MM.1S (cell line): ENCODE measurements at regions not wholly inside any gene's neighbourhood (a gene's known extent, or its start where the extent isn't known, plus 50 kb on each side); places are given as distances from the start of the nearest gene placed in this dataset.

Experiments
- DNase-seq: peaks from one replicate; pipeline ENCODE4 v3.0.0-alpha.2; 2015
- H2AFZ ChIP-seq: fragments of 300-600 bp; sonication (generic); 2 replicates; pipeline ENCODE4 v1.6.0; 2016; ENCODE audit warnings: antibody characterized with exemption, low read length
- H3F3A ChIP-seq: fragments of 300-600 bp; sonication (generic); 2 replicates; pipeline ENCODE4 v1.6.1; 2016; ENCODE audit warnings: mild to moderate bottlenecking, antibody characterized with exemption, low read length, moderate library complexity, mixed read lengths; ENCODE audit not compliant: insufficient read depth
- H3K27ac ChIP-seq: fragments of 300-600 bp; sonication (generic); 2 replicates; pipeline ENCODE4 v1.5.1; 2016; ENCODE audit warnings: mild to moderate bottlenecking, low read length
- H3K27me3 ChIP-seq: fragments of 300-600 bp; sonication (generic); replicated peaks from 2 replicates; pipeline ENCODE4 v1.6.0; 2016; ENCODE audit warnings: low read length; ENCODE audit not compliant: insufficient read depth
- H3K36me3 ChIP-seq: fragments of 300-600 bp; sonication (generic); replicated peaks from 2 replicates; pipeline ENCODE4 v1.6.1; 2016; ENCODE audit warnings: mild to moderate bottlenecking, low read length, mixed read lengths; ENCODE audit not compliant: insufficient read depth
- H3K4me1 ChIP-seq: fragments of 300-600 bp; sonication (generic); 2 replicates; pipeline ENCODE4 v1.6.1; 2016; ENCODE audit warnings: low read length, mixed read lengths
- H3K4me2 ChIP-seq: fragments of 300-600 bp; sonication (generic); 2 replicates; pipeline ENCODE4 v1.6.0; 2016; ENCODE audit warnings: low read depth, low read length
- H3K4me3 ChIP-seq: fragments of 300-600 bp; sonication (generic); 2 replicates; pipeline ENCODE4 v1.5.1; 2016; ENCODE audit warnings: low read length, mixed read lengths
- H3K79me2 ChIP-seq: fragments of 300-600 bp; sonication (generic); 2 replicates; pipeline ENCODE4 v1.6.1; 2016; ENCODE audit warnings: mixed run types, low read length, mixed read lengths
- H3K9ac ChIP-seq: fragments of 300-600 bp; sonication (generic); 2 replicates; pipeline ENCODE4 v1.6.1; 2016; ENCODE audit warnings: low read length, mixed read lengths
- H3K9me2 ChIP-seq: fragments of 300-600 bp; sonication (generic); replicated peaks from 2 replicates; pipeline ENCODE4 v1.6.1; 2016; ENCODE audit warnings: mild to moderate bottlenecking, low read length, mixed read lengths; ENCODE audit not compliant: insufficient read depth
- H3K9me3 ChIP-seq: fragments of 300-600 bp; sonication (generic); replicated peaks from 2 replicates; pipeline ENCODE4 v1.6.1; 2016; ENCODE audit warnings: mild to moderate bottlenecking, low read length, mixed read lengths; ENCODE audit not compliant: insufficient read depth
- H4K20me1 ChIP-seq: fragments of 300-600 bp; sonication (generic); 2 replicates; pipeline ENCODE4 v1.6.1; 2016; ENCODE audit warnings: mild to moderate bottlenecking, low read length, moderate library complexity, mixed read lengths; ENCODE audit not compliant: insufficient read depth
- EZH2 ChIP-seq: fragments of 300-600 bp; sonication (generic); optimal IDR thresholded peaks from 2 replicates; pipeline ENCODE3; 2017; ENCODE audit warnings: low read depth, mild to moderate bottlenecking, antibody characterized with exemption, low read length, mixed read lengths
- EZH2phosphoT487 ChIP-seq: fragments of 300-600 bp; sonication (generic); IDR thresholded peaks from 2 replicates; pipeline ENCODE4 v1.6.1; 2018; ENCODE audit warnings: antibody characterized with exemption, low read length
- TF ChIP-seq, protein P1 (sequence below): fragments of 300-600 bp; sonication (generic); IDR thresholded peaks from 2 replicates; pipeline ENCODE4 v1.5.1; 2016; ENCODE audit warnings: antibody characterized with exemption, low read length, mixed read lengths

DNA sequence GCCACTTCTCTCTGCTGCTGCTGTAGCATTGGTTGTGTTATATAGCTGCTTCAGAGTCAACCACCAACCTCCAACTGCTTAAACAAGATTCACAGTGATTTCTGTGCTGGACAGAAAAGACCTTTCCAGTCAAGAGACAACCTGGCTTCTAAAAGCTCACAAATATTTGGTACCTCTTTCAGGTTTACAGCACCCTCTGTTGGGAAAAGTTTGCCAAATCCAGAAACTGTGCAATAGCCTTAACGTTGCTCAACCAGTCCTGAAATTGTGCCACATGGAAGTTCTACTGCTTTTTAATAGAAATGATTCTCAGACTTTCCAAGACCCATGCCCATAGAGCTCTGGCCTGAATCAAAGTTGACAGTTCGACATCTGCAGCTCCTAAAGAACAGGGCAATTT is 842.1 kb upstream of the HTR2C start:
- peak overlapping the region; percentile 64; the same call in 1 of the 2 replicates for H3K27ac ChIP-seq
- peak; percentile 68 for DNase-seq

DNA sequence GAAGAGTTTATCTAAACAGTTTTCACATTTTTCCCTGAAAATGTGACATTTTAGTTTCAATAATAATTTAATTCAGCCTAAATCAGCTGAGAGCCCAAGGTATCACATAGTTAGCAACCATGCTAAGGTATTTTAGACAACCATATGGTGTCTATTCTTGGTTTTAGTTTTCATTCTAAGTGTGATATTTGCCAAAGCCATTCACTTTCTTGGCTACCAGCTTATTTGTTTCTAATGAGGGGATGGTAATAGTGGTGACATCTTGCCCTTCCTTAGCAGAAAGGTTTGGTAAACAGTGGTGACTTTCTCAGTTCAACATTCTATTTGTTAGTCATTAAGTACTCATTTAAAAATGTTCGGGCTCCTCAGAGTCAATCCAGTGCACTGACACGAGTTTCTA is 854.9 kb upstream of the HTR2C start:
- no peak overlapping the region for H3K9ac ChIP-seq
- no peak overlapping the region for H3K4me3 ChIP-seq
- H3K9me3 ChIP-seq, result no peaks in the 10 kb centered on the region
- H3K27ac ChIP-seq, result no peak overlapping the region
- no peaks in the 10 kb centered on the region for H3F3A ChIP-seq
- H3K4me1 ChIP-seq, result no peaks in the 10 kb centered on the region
- H3K4me2 ChIP-seq, result no peak overlapping the region
- H2AFZ ChIP-seq, result no peak overlapping the region
- H4K20me1 ChIP-seq, result no peaks in the 10 kb centered on the region
- no peaks in the 10 kb centered on the region for H3K27me3 ChIP-seq
- DNase-seq, result no peak
- TF ChIP-seq, protein P1, sequence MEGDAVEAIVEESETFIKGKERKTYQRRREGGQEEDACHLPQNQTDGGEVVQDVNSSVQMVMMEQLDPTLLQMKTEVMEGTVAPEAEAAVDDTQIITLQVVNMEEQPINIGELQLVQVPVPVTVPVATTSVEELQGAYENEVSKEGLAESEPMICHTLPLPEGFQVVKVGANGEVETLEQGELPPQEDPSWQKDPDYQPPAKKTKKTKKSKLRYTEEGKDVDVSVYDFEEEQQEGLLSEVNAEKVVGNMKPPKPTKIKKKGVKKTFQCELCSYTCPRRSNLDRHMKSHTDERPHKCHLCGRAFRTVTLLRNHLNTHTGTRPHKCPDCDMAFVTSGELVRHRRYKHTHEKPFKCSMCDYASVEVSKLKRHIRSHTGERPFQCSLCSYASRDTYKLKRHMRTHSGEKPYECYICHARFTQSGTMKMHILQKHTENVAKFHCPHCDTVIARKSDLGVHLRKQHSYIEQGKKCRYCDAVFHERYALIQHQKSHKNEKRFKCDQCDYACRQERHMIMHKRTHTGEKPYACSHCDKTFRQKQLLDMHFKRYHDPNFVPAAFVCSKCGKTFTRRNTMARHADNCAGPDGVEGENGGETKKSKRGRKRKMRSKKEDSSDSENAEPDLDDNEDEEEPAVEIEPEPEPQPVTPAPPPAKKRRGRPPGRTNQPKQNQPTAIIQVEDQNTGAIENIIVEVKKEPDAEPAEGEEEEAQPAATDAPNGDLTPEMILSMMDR, result no peak
- no peak for TF ChIP-seq EZH2
- TF ChIP-seq EZH2phosphoT487, result no peak
- no peaks in the 10 kb centered on the region for H3K36me3 ChIP-seq
- no peaks in the 10 kb centered on the region for H3K9me2 ChIP-seq
- no peaks in the 10 kb centered on the region for H3K79me2 ChIP-seq

More for the DNA sequence above, 842.1 kb upstream of the HTR2C start:
- Histone ChIP-seq H3K4me3 (no peak overlapping the region), H3K4me1 (peaks cover 45% of the 10 kb centered on the region), H3K9ac (0 out of 2 replicates have a peak overlapping the region, but pooled peaks have one; percentile 11), H3K4me2 (peak overlapping the region; percentile 38; the same call in 1 of the 2 replicates), H3K9me3 (no peaks in the 10 kb centered on the region), H3K36me3 (no peaks in the 10 kb centered on the region), H2AFZ (no peak overlapping the region), H3K9me2 (no peaks in the 10 kb centered on the region), H3K79me2 (no peaks in the 10 kb centered on the region), H3K27me3 (no peaks in the 10 kb centered on the region), H3F3A (peaks cover 30% of the 10 kb centered on the region), H4K20me1 (no peaks in the 10 kb centered on the region)
- TF ChIP-seq, protein P1, result peak; percentile 47
- TF ChIP-seq EZH2, result no peak

DNA sequence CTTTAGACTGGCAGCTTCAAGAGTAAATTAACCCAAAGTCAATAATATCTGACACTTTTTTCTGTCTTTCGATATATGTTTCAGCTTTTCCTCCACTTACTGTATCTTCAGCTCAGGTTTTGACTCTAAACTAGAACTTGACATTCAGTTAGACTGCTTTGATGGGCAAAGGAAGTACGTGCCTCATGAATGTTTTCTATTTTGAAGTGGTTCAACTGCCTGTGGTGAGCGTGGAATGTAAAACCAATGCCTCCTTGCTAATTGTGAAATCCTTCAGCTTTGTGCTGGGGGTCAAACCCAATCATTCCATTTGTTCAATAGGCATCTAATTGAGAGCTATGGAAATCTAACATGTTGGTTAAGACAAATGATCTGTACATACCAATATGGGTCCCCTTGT is 857.0 kb upstream of the HTR2C start:
- Histone ChIP-seq H3K4me3 (no peak overlapping the region), H3K79me2 (no peaks in the 10 kb centered on the region), H4K20me1 (no peaks in the 10 kb centered on the region), H3K9me2 (no peaks in the 10 kb centered on the region), H3K27me3 (no peaks in the 10 kb centered on the region), H3K9ac (no peak overlapping the region), H2AFZ (no peak overlapping the region), H3F3A (no peaks in the 10 kb centered on the region), H3K27ac (no peak overlapping the region), H3K4me1 (no peaks in the 10 kb centered on the region), H3K36me3 (no peaks in the 10 kb centered on the region), H3K9me3 (no peaks in the 10 kb centered on the region), H3K4me2 (no peak overlapping the region)
- no peak for DNase-seq
- TF ChIP-seq, protein P1, result no peak
- TF ChIP-seq EZH2phosphoT487 (no peak), EZH2 (no peak)
